H9 (cell line): ENCODE measurements at regions not wholly inside any gene's neighbourhood (a gene's known extent, or its start where the extent isn't known, plus 50 kb on each side); places are given as distances from the start of the nearest gene placed in this dataset.

Source experiments
- DNase-seq: peaks from one replicate; pipeline ENCODE4 v3.0.0-alpha.2; 2017
- H2AFZ ChIP-seq: one replicate; pipeline ENCODE4 v1.6.1; 2013; ENCODE audit warnings: mild to moderate bottlenecking, low read length, control low read depth, moderate library complexity
- H2AK5ac ChIP-seq: 2 replicates; pipeline ENCODE4 v1.6.1; 2013; ENCODE audit warnings: low read length, control low read depth, mixed read lengths; ENCODE audit not compliant: insufficient read length
- H2BK120ac ChIP-seq: one replicate; pipeline ENCODE4 v1.6.1; 2013; ENCODE audit warnings: low read depth, mild to moderate bottlenecking, low read length, control low read depth, inconsistent platforms; ENCODE audit not compliant: poor library complexity, severe bottlenecking
- H2BK12ac ChIP-seq: 2 replicates; pipeline ENCODE4 v1.6.1; 2013; ENCODE audit warnings: low read length, control low read depth, mixed read lengths, low read depth; ENCODE audit not compliant: insufficient read length
- H2BK15ac ChIP-seq: 2 replicates; pipeline ENCODE4 v1.6.1; 2013; ENCODE audit warnings: low read depth, low read length, control low read depth
- H2BK20ac ChIP-seq: one replicate; pipeline ENCODE4 v1.6.1; 2013; ENCODE audit warnings: low read depth, mild to moderate bottlenecking, low read length, control low read depth, inconsistent platforms; ENCODE audit not compliant: poor library complexity, severe bottlenecking
- H2BK5ac ChIP-seq: 2 replicates; pipeline ENCODE4 v1.6.1; 2013; ENCODE audit warnings: low read length, control low read depth, mixed read lengths; ENCODE audit not compliant: insufficient read length
- H3K14ac ChIP-seq: 2 replicates; pipeline ENCODE4 v1.6.1; 2013; ENCODE audit warnings: low read length, control low read depth; ENCODE audit not compliant: insufficient read depth
- H3K18ac ChIP-seq: 2 replicates; pipeline ENCODE4 v1.6.1; 2013; ENCODE audit warnings: low read depth, mild to moderate bottlenecking, mixed read lengths, low read length, control low read depth; ENCODE audit not compliant: insufficient read length
- H3K23ac ChIP-seq: 2 replicates; pipeline ENCODE4 v1.6.1; 2013; ENCODE audit warnings: low read length, control low read depth, mixed read lengths, low read depth; ENCODE audit not compliant: insufficient read length
- H3K23me2 ChIP-seq: 2 replicates; pipeline ENCODE4 v1.6.1; 2013; ENCODE audit warnings: low read depth, mild to moderate bottlenecking, mixed read lengths, low read length, control low read depth; ENCODE audit not compliant: insufficient read length, poor library complexity, severe bottlenecking
- H3K27ac ChIP-seq: 2 replicates; pipeline ENCODE4 v1.5.1; 2013; ENCODE audit warnings: low read length, control low read depth, mixed read lengths, low read depth; ENCODE audit not compliant: insufficient read length
- H3K27me3 ChIP-seq: 2 replicates; pipeline ENCODE4 v1.6.1; 2013; ENCODE audit warnings: low read length, control low read depth, inconsistent platforms; ENCODE audit not compliant: insufficient read depth
- H3K4ac ChIP-seq: 2 replicates; pipeline ENCODE4 v1.6.1; 2013; ENCODE audit warnings: low read depth, mild to moderate bottlenecking, control low read depth, inconsistent platforms, low read length, moderate library complexity
- H3K4me1 ChIP-seq: 2 replicates; pipeline ENCODE4 v1.6.1; 2013; ENCODE audit warnings: low read length, control low read depth, inconsistent platforms; ENCODE audit not compliant: insufficient read depth
- H3K4me2 ChIP-seq: 2 replicates; pipeline ENCODE4 v1.6.1; 2013; ENCODE audit warnings: low read length, control low read depth, mixed read lengths; ENCODE audit not compliant: insufficient read length, insufficient read depth
- H3K56ac ChIP-seq: 2 replicates; pipeline ENCODE4 v1.6.1; 2013; ENCODE audit warnings: low read depth, mild to moderate bottlenecking, mixed read lengths, low read length, control low read depth; ENCODE audit not compliant: insufficient read length
- H3K79me1 ChIP-seq: 2 replicates; pipeline ENCODE4 v1.6.1; 2013; ENCODE audit warnings: low read depth, mild to moderate bottlenecking, moderate library complexity, low read length, control low read depth, inconsistent platforms; ENCODE audit not compliant: insufficient read depth, poor library complexity, severe bottlenecking
- H3K79me2 ChIP-seq: 2 replicates; pipeline ENCODE4 v1.6.1; 2013; ENCODE audit warnings: low read length, control low read depth, inconsistent platforms; ENCODE audit not compliant: insufficient read depth
- H3K9ac ChIP-seq: 2 replicates; pipeline ENCODE4 v1.6.1; 2013; ENCODE audit warnings: low read length, control low read depth, mixed read lengths; ENCODE audit not compliant: insufficient read length; ENCODE audit errors: extremely low read depth
- H3K9me3 ChIP-seq: one replicate; pipeline ENCODE4 v1.6.1; 2013; ENCODE audit warnings: low read depth, low read length, inconsistent platforms; ENCODE audit not compliant: control insufficient read depth
- H3T11ph ChIP-seq: one replicate; pipeline ENCODE4 v1.6.1; 2013; ENCODE audit warnings: mild to moderate bottlenecking, low read length, control low read depth, inconsistent platforms
- H4K20me1 ChIP-seq: one replicate; pipeline ENCODE4 v1.6.1; 2013; ENCODE audit not compliant: control insufficient read depth, insufficient read length, insufficient read depth
- H4K5ac ChIP-seq: 2 replicates; pipeline ENCODE4 v1.6.1; 2013; ENCODE audit warnings: low read depth, mild to moderate bottlenecking, mixed read lengths, low read length, control low read depth; ENCODE audit not compliant: insufficient read length
- H4K8ac ChIP-seq: replicated peaks from 2 replicates; pipeline ENCODE4 v1.6.1; 2013; ENCODE audit warnings: low read length, control low read depth, mixed read lengths, low read depth; ENCODE audit not compliant: insufficient read length
- H4K91ac ChIP-seq: 2 replicates; pipeline ENCODE4 v1.6.1; 2013; ENCODE audit warnings: low read depth, mild to moderate bottlenecking, moderate library complexity, mixed read lengths, low read length, control low read depth; ENCODE audit not compliant: insufficient read length
- H3K27ac Mint-ChIP-seq, 3 experiments: 2 replicates in 2 of 3; 3 replicates in 1 of 3; pipeline ENCODE4 v1.8.0; 2020 to 2021; ENCODE audit warnings: mixed read lengths in 3 of 3, mild to moderate bottlenecking in 1 of 3, moderate library complexity in 1 of 3
- H3K27me3 Mint-ChIP-seq: 2 replicates; pipeline ENCODE4 v1.8.0; 2021; ENCODE audit warnings: low read depth, mild to moderate bottlenecking, moderate library complexity, mixed read lengths
- H3K36me3 Mint-ChIP-seq, 3 experiments: 2 replicates in 2 of 3; 3 replicates in 1 of 3; pipeline ENCODE4 v1.8.0; 2020 to 2021; ENCODE audit warnings: low read depth in 3 of 3, mixed read lengths in 3 of 3; ENCODE audit not compliant: insufficient read depth in 1 of 3
- H3K4me1 Mint-ChIP-seq, 2 experiments: 2 replicates each; pipeline ENCODE4 v1.8.0; 2020; ENCODE audit warnings: mixed read lengths in 2 of 2
- H3K4me3 Mint-ChIP-seq, 2 experiments: 2 replicates in 1 of 2; 3 replicates in 1 of 2; pipeline ENCODE4 v1.8.0; 2020 to 2021; ENCODE audit warnings: mild to moderate bottlenecking in 2 of 2, mixed read lengths in 2 of 2, moderate library complexity in 1 of 2
- H3K9me3 Mint-ChIP-seq, 2 experiments: 2 replicates in 1 of 2; 3 replicates in 1 of 2; pipeline ENCODE4 v1.8.0; 2020; ENCODE audit warnings: mild to moderate bottlenecking in 2 of 2, mixed read lengths in 2 of 2, moderate library complexity in 1 of 2
- WGBS: extraction: QIAGEN DNeasy Blood & Tissue Kit; methylation state at CpG from one replicate; pipeline ENCODE4 v1.1.7; 2013; ENCODE audit warnings: missing lambda C conversion rate, low lambda C conversion rate, mixed read lengths; ENCODE audit not compliant: insufficient read length; ENCODE audit errors: extremely low coverage; 5-methylcytosine and 5-hydroxymethylcytosine counted together
- TF ChIP-seq, protein P1 (sequence below): fragments of 200-600 bp; sonication (generic); conservative IDR thresholded peaks from 3 replicates; pipeline ENCODE4 v1.8.0; 2021; ENCODE audit warnings: antibody characterized with exemption, mild to moderate bottlenecking

DNA sequence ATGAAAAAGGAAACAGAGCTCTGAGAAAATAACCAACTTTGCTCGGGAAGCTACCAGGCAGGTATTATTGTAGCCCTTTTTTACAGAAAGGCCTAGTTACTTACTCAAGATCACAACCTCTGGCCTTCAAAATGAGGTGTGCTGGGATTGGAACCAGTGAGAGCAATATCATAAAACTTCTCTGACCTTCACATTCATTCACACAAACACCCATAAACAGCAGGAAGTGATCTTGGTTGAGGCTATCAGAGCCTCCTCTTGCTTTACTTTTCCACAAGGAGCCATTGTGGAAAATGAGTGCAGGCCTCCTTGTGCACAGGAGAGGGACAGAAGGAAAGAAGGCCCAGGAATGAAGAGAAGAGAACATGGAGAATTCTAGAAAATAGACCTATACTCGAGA is 204.5 kb upstream of the NPVF start:
- H3K14ac ChIP-seq = no peak overlapping the region
- no peak overlapping the region for H3K27ac Mint-ChIP-seq
- no peak overlapping the region for H3K23ac ChIP-seq
- no peaks in the 10 kb centered on the region for H3K9me3 ChIP-seq
- no CpG with 5 or more reads among the region's 2 CpGs for WGBS
- H2BK12ac ChIP-seq = no peak overlapping the region
- no peak overlapping the region for H2BK120ac ChIP-seq
- H2BK5ac ChIP-seq = no peak overlapping the region
- no peaks in the 10 kb centered on the region for H3K23me2 ChIP-seq
- no peaks in the 10 kb centered on the region for H3K79me2 ChIP-seq
- no peaks in the 10 kb centered on the region for H4K20me1 ChIP-seq
- H3K56ac ChIP-seq = no peak overlapping the region
- H3K27me3 Mint-ChIP-seq = peaks cover 3% of the 10 kb centered on the region; the same call in 1 of the 2 replicates
- no peak overlapping the region for H2AFZ ChIP-seq
- H3K18ac ChIP-seq = no peak overlapping the region
- no peaks in the 10 kb centered on the region for H3K9me3 Mint-ChIP-seq
- no peak overlapping the region for H4K8ac ChIP-seq
- no peak overlapping the region for H3K27ac ChIP-seq
- no peak overlapping the region for H2BK15ac ChIP-seq
- H4K91ac ChIP-seq = no peak overlapping the region
- H3K36me3 Mint-ChIP-seq = no peaks in the 10 kb centered on the region
- no peak for DNase-seq
- H3K4me1 Mint-ChIP-seq = peaks cover 4 to 10% of the 10 kb centered on the region in 2 experiments
- no peak overlapping the region for H3K4me2 ChIP-seq
- no peak overlapping the region for H2BK20ac ChIP-seq
- H3K9ac ChIP-seq = no peak overlapping the region
- H3T11ph ChIP-seq = no peak overlapping the region
- TF ChIP-seq, protein P1, sequence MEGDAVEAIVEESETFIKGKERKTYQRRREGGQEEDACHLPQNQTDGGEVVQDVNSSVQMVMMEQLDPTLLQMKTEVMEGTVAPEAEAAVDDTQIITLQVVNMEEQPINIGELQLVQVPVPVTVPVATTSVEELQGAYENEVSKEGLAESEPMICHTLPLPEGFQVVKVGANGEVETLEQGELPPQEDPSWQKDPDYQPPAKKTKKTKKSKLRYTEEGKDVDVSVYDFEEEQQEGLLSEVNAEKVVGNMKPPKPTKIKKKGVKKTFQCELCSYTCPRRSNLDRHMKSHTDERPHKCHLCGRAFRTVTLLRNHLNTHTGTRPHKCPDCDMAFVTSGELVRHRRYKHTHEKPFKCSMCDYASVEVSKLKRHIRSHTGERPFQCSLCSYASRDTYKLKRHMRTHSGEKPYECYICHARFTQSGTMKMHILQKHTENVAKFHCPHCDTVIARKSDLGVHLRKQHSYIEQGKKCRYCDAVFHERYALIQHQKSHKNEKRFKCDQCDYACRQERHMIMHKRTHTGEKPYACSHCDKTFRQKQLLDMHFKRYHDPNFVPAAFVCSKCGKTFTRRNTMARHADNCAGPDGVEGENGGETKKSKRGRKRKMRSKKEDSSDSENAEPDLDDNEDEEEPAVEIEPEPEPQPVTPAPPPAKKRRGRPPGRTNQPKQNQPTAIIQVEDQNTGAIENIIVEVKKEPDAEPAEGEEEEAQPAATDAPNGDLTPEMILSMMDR = no peak
- no peaks in the 10 kb centered on the region for H3K79me1 ChIP-seq
- H4K5ac ChIP-seq = no peak overlapping the region
- H3K4ac ChIP-seq = no peak overlapping the region
- H3K4me3 Mint-ChIP-seq = no peak overlapping the region
- H3K4me1 ChIP-seq = no peaks in the 10 kb centered on the region; the same call in 1 of the 2 replicates
- H3K27me3 ChIP-seq = no peaks in the 10 kb centered on the region
- H2AK5ac ChIP-seq = no peak overlapping the region
